ENCODE measurements at regions not wholly inside any gene's neighbourhood (a gene's known extent, or its start where the extent isn't known, plus 50 kb on each side); places are given as distances from the start of the nearest gene placed in this dataset.

DNA sequence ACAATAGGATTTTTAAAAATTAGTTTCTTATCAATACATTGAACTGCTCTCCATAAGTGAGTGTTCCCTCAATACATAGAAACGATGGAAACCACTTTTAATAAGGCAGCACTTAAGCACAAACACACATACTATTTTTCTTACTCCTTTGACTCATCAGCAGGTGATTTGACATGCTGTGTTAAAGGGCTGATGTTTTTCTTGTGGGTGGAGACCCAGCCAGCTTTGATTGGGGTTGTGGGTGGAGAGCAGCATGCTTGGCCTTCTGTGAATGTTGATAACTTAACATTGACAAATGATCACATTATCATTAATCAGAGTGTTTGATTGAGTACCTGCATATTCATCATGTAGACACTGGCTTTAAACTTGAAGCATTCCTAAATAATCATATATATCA is 223.0 kb upstream of the DPH6 start:
- TF ChIP-seq, protein P1, sequence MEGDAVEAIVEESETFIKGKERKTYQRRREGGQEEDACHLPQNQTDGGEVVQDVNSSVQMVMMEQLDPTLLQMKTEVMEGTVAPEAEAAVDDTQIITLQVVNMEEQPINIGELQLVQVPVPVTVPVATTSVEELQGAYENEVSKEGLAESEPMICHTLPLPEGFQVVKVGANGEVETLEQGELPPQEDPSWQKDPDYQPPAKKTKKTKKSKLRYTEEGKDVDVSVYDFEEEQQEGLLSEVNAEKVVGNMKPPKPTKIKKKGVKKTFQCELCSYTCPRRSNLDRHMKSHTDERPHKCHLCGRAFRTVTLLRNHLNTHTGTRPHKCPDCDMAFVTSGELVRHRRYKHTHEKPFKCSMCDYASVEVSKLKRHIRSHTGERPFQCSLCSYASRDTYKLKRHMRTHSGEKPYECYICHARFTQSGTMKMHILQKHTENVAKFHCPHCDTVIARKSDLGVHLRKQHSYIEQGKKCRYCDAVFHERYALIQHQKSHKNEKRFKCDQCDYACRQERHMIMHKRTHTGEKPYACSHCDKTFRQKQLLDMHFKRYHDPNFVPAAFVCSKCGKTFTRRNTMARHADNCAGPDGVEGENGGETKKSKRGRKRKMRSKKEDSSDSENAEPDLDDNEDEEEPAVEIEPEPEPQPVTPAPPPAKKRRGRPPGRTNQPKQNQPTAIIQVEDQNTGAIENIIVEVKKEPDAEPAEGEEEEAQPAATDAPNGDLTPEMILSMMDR (IDR thresholded peaks at IDR 0.05), result no peak
- no peak for TF ChIP-seq POLR2A (IDR thresholded peaks at IDR 0.05)
- TF ChIP-seq POLR2AphosphoS5 (IDR thresholded peaks at IDR 0.05), result no peak

Measured in prostate gland (tissue), 2 donors.